PC-3 (cell line): ENCODE measurements at regions not wholly inside any gene's neighbourhood (a gene's known extent, or its start where the extent isn't known, plus 50 kb on each side); places are given as distances from the start of the nearest gene placed in this dataset.

Source experiments
- ATAC-seq: fragments of 200-7000 bp; cut with Tn5 transposase; 2 replicates; pipeline ENCODE4 v1.9.1; 2020; ENCODE audit warnings: mild to moderate bottlenecking, moderate library complexity
- BruUV-seq: library from RNA; stranded (reverse); fragments of 400-500 nt; replicated peaks from 2 replicates; lab custom pipeline; 2021; lab: Mats Ljungman, UMichigan
- CTCF ChIA-PET: fragments of 300-600 bp; sonication (Branson Sonifier 250); formaldehyde crosslinking; loops from one replicate; lab custom pipeline; 2022; ENCODE audit warnings: antibody characterized with exemption; lab: Charles Lee
- POLR2A ChIA-PET: fragments of 300-600 bp; sonication (Branson Sonifier 250); formaldehyde crosslinking; loops from one replicate; lab custom pipeline; 2022; ENCODE audit warnings: antibody characterized with exemption; ENCODE audit not compliant: unreplicated experiment; lab: Charles Lee
- DNase-seq: peaks from one replicate; pipeline ENCODE4 v3.0.0-alpha.2; 2015
- H2AFZ ChIP-seq: fragments of 300-600 bp; sonication (generic); 2 replicates; pipeline ENCODE4 v1.6.0; 2016; ENCODE audit warnings: antibody characterized with exemption, low read length
- H3F3A ChIP-seq: fragments of 300-600 bp; sonication (generic); one replicate; pipeline ENCODE4 v1.6.0; 2017; ENCODE audit warnings: antibody characterized with exemption, low read length, control low read depth, mild to moderate bottlenecking; ENCODE audit not compliant: unreplicated experiment
- H3K27ac ChIP-seq: fragments of 300-600 bp; sonication (generic); 2 replicates; pipeline ENCODE4 v1.5.1; 2016; ENCODE audit warnings: mild to moderate bottlenecking, low read length
- H3K27me3 ChIP-seq: fragments of 300-600 bp; sonication (generic); 2 replicates; pipeline ENCODE4 v1.6.1; 2016; ENCODE audit warnings: low read length, mixed read lengths
- H3K36me3 ChIP-seq: fragments of 300-600 bp; sonication (generic); 2 replicates; pipeline ENCODE4 v1.6.1; 2016; ENCODE audit warnings: low read depth, mixed run types, low read length, mixed read lengths
- H3K4me1 ChIP-seq: fragments of 300-600 bp; sonication (generic); 2 replicates; pipeline ENCODE4 v1.5.1; 2016; ENCODE audit warnings: low read length; ENCODE audit not compliant: insufficient read depth
- H3K4me2 ChIP-seq: fragments of 300-600 bp; sonication (generic); 2 replicates; pipeline ENCODE4 v1.6.0; 2016; ENCODE audit warnings: low read length
- H3K4me3 ChIP-seq: fragments of 300-600 bp; sonication (generic); 2 replicates; pipeline ENCODE4 v1.5.1; 2016; ENCODE audit warnings: mild to moderate bottlenecking, low read length, mixed read lengths
- H3K79me2 ChIP-seq: fragments of 300-600 bp; sonication (generic); 2 replicates; pipeline ENCODE4 v1.6.1; 2017; ENCODE audit warnings: low read length, mixed read lengths
- H3K9ac ChIP-seq: fragments of 300-600 bp; sonication (generic); 2 replicates; pipeline ENCODE4 v1.6.0; 2016; ENCODE audit warnings: mild to moderate bottlenecking, low read length
- H3K9me2 ChIP-seq: fragments of 300-600 bp; sonication (generic); replicated peaks from 2 replicates; pipeline ENCODE4 v1.6.1; 2016; ENCODE audit warnings: mixed run types, low read length, mixed read lengths
- H3K9me3 ChIP-seq: fragments of 300-600 bp; sonication (generic); 2 replicates; pipeline ENCODE4 v1.6.1; 2016; ENCODE audit warnings: low read length, mixed read lengths
- H4K20me1 ChIP-seq: fragments of 300-600 bp; sonication (generic); 2 replicates; pipeline ENCODE4 v1.6.1; 2016; ENCODE audit warnings: low read length, mixed read lengths
- EZH2 ChIP-seq: fragments of 300-600 bp; sonication (generic); IDR thresholded peaks from one replicate; pipeline ENCODE4 v1.6.1; 2017; ENCODE audit warnings: antibody characterized with exemption, mild to moderate bottlenecking, low read length; ENCODE audit not compliant: unreplicated experiment
- EZH2phosphoT487 ChIP-seq: fragments of 300-600 bp; sonication (generic); IDR thresholded peaks from 2 replicates; pipeline ENCODE4 v1.6.1; 2018; ENCODE audit warnings: mild to moderate bottlenecking, antibody characterized with exemption, low read length, borderline replicate concordance
- intact Hi-C: fragments of 100-400 bp; cut with micrococcal nuclease; formaldehyde crosslinking; loops from 2 replicates; pipeline ENCODE4 v1.9.0; 2023
- TF ChIP-seq, protein P1 (sequence below): fragments of 300-600 bp; sonication (generic); conservative IDR thresholded peaks from 2 replicates; pipeline ENCODE4 v1.5.1; 2017; ENCODE audit warnings: antibody characterized with exemption, low read depth, mild to moderate bottlenecking, low read length

DNA sequence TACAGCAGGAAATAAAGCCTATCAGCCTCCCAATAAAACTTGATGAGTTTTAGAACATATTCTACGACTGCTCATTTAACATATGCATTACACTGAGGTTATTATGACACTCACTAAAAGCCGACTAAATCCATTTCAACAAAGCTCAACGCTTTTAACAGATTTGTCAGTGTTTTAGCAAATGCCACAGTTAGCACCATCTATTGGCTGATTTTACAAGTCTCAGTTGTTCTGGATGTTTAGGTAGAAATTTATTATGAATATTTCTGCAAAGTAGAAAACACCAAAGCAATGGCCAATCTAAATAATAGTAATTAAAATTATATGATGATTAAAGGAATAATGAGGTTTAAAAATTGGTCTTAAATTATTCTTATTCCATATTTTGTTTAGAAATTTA lies 993.2 kb upstream of the PCDH7 start:
- Histone ChIP-seq H3K27ac (no peak overlapping the region), H3K4me2 (no peak overlapping the region), H3K36me3 (no peaks in the 10 kb centered on the region), H2AFZ (no peak overlapping the region), H3K4me1 (no peaks in the 10 kb centered on the region), H3K9me2 (no peaks in the 10 kb centered on the region), H3K27me3 (no peaks in the 10 kb centered on the region), H3K9ac (no peak overlapping the region), H3K79me2 (no peaks in the 10 kb centered on the region), H3F3A (no peaks in the 10 kb centered on the region), H4K20me1 (no peaks in the 10 kb centered on the region), H3K4me3 (no peak overlapping the region), H3K9me3 (no peaks in the 10 kb centered on the region)
- CTCF ChIA-PET = no interaction called here
- TF ChIP-seq, protein P1, sequence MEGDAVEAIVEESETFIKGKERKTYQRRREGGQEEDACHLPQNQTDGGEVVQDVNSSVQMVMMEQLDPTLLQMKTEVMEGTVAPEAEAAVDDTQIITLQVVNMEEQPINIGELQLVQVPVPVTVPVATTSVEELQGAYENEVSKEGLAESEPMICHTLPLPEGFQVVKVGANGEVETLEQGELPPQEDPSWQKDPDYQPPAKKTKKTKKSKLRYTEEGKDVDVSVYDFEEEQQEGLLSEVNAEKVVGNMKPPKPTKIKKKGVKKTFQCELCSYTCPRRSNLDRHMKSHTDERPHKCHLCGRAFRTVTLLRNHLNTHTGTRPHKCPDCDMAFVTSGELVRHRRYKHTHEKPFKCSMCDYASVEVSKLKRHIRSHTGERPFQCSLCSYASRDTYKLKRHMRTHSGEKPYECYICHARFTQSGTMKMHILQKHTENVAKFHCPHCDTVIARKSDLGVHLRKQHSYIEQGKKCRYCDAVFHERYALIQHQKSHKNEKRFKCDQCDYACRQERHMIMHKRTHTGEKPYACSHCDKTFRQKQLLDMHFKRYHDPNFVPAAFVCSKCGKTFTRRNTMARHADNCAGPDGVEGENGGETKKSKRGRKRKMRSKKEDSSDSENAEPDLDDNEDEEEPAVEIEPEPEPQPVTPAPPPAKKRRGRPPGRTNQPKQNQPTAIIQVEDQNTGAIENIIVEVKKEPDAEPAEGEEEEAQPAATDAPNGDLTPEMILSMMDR = 0 out of 2 replicates have a peak, but pooled peaks have one; percentile 17
- no peak for TF ChIP-seq EZH2
- POLR2A ChIA-PET = no interaction called here
- no TSS peak for BruUV-seq
- DNase-seq = no peak
- no peak for ATAC-seq
- intact Hi-C loops = no loop called here

DNA sequence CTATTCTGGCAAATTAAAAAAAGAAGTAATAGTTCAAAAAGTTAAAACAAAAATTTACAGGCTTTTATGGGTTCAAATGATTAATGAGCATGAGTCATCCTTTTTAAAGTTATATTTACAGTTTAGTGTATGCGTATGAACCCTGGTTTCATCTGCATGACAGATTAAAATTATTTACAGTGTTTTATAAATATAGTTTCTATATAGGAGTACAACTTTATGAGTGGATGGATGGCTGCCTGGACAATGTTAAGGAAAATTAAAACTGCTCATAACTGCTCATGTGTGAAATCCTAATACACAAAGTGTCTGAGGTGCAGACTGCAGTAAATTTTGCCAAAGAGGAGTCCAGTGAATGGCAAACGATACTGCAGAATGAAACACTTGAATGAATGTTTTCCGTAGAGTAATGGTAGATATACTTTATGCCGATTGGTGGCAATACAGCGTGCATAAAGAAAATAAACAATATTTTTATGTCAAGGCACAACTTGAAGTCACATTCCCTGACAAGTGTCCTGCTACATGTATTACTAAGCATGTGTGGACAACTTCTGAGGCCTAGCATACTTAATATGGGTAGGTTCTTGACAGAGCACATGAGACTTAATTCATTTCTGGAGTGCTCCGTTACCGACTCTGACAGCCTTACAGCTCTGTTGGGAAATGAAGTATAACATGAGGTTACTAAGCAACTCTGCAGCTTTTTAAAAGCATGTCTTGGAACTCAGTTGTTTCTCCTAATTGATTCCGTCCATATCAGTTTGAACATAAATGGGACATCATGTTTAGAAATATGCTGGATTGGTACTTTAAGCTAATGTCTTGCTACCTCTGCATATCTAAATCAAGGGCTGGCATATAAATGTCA lies 985.6 kb upstream of the PCDH7 start:
- no peaks in the 10 kb centered on the region for H3F3A ChIP-seq
- ChIA-PET CTCF (no interaction called here), POLR2A (no interaction called here)
- H4K20me1 ChIP-seq = no peaks in the 10 kb centered on the region
- no peaks in the 10 kb centered on the region for H3K9me3 ChIP-seq
- H2AFZ ChIP-seq = no peak overlapping the region
- no peak overlapping the region for H3K27ac ChIP-seq
- intact Hi-C loops = no loop called here
- DNase-seq = peak; percentile 34
- no peaks in the 10 kb centered on the region for H3K36me3 ChIP-seq
- H3K4me3 ChIP-seq = no peak overlapping the region
- no peaks in the 10 kb centered on the region for H3K4me1 ChIP-seq
- TF ChIP-seq EZH2 (no peak), EZH2phosphoT487 (no peak)
- TF ChIP-seq, protein P1 = no peak
- no peak overlapping the region for H3K4me2 ChIP-seq
- no peaks in the 10 kb centered on the region for H3K9me2 ChIP-seq
- no peaks in the 10 kb centered on the region for H3K79me2 ChIP-seq
- peak; percentile 60 for ATAC-seq
- BruUV-seq = no TSS peak
- no peak overlapping the region for H3K9ac ChIP-seq
- no peaks in the 10 kb centered on the region for H3K27me3 ChIP-seq

DNA sequence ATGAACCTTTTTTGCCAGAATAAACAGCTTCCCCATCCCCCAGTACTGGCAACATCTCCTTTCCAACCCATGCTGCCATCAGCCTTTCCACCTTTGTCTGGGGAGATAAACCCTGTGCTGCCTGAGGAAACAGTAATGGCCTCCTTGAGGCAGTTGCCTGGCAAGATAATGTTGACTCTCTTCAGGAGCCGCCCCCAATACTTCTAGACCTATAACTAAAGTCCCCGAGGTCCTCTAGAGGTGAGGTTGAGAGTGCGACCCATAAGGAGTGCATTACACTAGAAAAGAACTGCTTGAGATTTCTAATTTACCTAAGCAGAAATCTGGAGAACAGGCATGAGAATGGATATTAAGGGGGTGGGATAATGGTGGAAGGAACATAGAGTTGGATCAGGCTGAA lies 963.2 kb upstream of the PCDH7 start:
- H2AFZ ChIP-seq = no peak overlapping the region
- no TSS peak for BruUV-seq
- H3F3A ChIP-seq = no peaks in the 10 kb centered on the region
- no peak overlapping the region for H3K4me2 ChIP-seq
- no peak overlapping the region for H3K27ac ChIP-seq
- H3K9me3 ChIP-seq = no peaks in the 10 kb centered on the region
- CTCF ChIA-PET = no interaction called here
- no peaks in the 10 kb centered on the region for H3K27me3 ChIP-seq
- POLR2A ChIA-PET = no interaction called here
- H3K79me2 ChIP-seq = no peaks in the 10 kb centered on the region
- H4K20me1 ChIP-seq = no peaks in the 10 kb centered on the region
- ATAC-seq = no peak; the same call in 1 of the 2 replicates
- no peaks in the 10 kb centered on the region for H3K36me3 ChIP-seq
- no peak for TF ChIP-seq EZH2phosphoT487
- TF ChIP-seq, protein P1 = peak; percentile 13; the same call in 1 of the 2 replicates
- no peak overlapping the region for H3K9ac ChIP-seq
- no peaks in the 10 kb centered on the region for H3K4me1 ChIP-seq
- DNase-seq = peak; percentile 4
- intact Hi-C loops = no loop called here
- H3K9me2 ChIP-seq = no peaks in the 10 kb centered on the region
- H3K4me3 ChIP-seq = no peak overlapping the region
